BE2C (cell line): ENCODE measurements at regions not wholly inside any gene's neighbourhood (a gene's known extent, or its start where the extent isn't known, plus 50 kb on each side); places are given as distances from the start of the nearest gene placed in this dataset.

Experiments used
- DNase-seq: peaks from one replicate; pipeline ENCODE4 v3.0.0-alpha.2; 2020
- H3K27me3 ChIP-seq: fragments of 250-450 bp; sonication (Bioruptor Pico); 2 replicates; pipeline ENCODE4 v1.5.1; 2020; ENCODE audit warnings: mild to moderate bottlenecking
- H3K36me3 ChIP-seq: fragments of 250-450 bp; sonication (Bioruptor Pico); 2 replicates; pipeline ENCODE4 v1.5.1; 2020; ENCODE audit warnings: mild to moderate bottlenecking
- H3K4me1 ChIP-seq: fragments of 250-450 bp; sonication (Bioruptor Pico); 2 replicates; pipeline ENCODE4 v1.5.1; 2020
- H3K4me3 ChIP-seq: 2 replicates; pipeline ENCODE4 v1.5.1; 2011; ENCODE audit warnings: low read depth, low read length
- H3K9me3 ChIP-seq: fragments of 250-450 bp; sonication (Bioruptor Pico); 2 replicates; pipeline ENCODE4 v1.5.1; 2020
- TF ChIP-seq, protein P1 (sequence below): IDR thresholded peaks from 2 replicates; pipeline ENCODE4 v1.5.1; 2012; ENCODE audit warnings: mild to moderate bottlenecking, low read depth, low read length

DNA sequence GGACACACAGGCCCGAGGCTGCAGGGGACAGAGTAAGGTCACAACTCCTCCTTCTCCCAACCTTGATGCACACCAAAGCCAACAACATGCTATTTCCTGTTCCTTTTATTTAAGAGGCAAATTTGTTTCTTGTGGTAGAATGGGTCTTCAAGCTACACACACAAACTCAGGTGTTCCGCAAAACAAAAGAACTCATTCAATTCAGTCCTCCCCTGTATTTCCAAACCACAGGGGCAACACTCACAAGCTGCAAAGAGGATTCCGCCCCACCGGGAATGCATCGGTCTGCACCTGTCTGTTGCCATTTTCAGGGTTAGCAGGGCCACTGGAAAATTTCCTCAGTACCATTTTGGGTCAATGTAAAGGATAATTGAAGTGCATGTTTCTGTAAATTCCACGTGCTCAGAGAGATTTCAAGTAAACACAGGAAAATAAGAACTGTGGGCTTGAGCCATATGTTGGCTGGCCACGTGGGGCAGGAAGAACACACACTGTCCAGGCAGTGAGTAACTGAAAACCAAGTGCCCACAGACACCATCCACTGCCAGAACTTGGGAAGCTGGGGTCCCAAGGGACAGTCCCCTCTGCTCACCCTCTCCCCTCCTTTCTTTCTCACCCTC, 145.2 kb upstream of the ERG start:
- Histone ChIP-seq H3K9me3 (no peaks in the 10 kb centered on the region), H3K27me3 (peaks cover 23% of the 10 kb centered on the region), H3K4me3 (no peak overlapping the region), H3K36me3 (no peaks in the 10 kb centered on the region), H3K4me1 (no peaks in the 10 kb centered on the region)
- no peak for DNase-seq
- TF ChIP-seq, protein P1, sequence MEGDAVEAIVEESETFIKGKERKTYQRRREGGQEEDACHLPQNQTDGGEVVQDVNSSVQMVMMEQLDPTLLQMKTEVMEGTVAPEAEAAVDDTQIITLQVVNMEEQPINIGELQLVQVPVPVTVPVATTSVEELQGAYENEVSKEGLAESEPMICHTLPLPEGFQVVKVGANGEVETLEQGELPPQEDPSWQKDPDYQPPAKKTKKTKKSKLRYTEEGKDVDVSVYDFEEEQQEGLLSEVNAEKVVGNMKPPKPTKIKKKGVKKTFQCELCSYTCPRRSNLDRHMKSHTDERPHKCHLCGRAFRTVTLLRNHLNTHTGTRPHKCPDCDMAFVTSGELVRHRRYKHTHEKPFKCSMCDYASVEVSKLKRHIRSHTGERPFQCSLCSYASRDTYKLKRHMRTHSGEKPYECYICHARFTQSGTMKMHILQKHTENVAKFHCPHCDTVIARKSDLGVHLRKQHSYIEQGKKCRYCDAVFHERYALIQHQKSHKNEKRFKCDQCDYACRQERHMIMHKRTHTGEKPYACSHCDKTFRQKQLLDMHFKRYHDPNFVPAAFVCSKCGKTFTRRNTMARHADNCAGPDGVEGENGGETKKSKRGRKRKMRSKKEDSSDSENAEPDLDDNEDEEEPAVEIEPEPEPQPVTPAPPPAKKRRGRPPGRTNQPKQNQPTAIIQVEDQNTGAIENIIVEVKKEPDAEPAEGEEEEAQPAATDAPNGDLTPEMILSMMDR, result no peak

DNA sequence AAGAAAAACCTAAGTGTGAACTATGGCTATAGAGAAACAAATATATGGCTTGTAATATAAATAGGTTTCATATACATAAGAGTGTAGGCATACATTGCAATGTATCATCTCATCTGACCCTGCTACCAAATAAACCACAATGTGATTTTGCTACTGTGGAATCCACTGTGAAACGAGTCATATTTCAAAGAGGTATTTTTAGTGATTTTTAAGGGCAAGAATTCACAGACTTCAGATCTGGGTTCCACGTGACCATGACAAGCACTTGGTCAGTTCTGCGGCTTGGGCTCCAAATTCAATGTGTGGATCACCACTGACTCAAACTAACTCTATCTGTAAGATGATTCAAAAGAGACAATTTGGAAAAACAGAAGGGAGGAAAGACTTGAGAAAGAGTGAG, 147.0 kb upstream of the ERG start:
- Histone ChIP-seq H3K27me3 (peaks cover 35% of the 10 kb centered on the region), H3K9me3 (no peaks in the 10 kb centered on the region; the same call in 1 of the 2 replicates), H3K36me3 (no peaks in the 10 kb centered on the region), H3K4me3 (no peak overlapping the region), H3K4me1 (no peaks in the 10 kb centered on the region)
- TF ChIP-seq, protein P1, result no peak
- no peak for DNase-seq

DNA sequence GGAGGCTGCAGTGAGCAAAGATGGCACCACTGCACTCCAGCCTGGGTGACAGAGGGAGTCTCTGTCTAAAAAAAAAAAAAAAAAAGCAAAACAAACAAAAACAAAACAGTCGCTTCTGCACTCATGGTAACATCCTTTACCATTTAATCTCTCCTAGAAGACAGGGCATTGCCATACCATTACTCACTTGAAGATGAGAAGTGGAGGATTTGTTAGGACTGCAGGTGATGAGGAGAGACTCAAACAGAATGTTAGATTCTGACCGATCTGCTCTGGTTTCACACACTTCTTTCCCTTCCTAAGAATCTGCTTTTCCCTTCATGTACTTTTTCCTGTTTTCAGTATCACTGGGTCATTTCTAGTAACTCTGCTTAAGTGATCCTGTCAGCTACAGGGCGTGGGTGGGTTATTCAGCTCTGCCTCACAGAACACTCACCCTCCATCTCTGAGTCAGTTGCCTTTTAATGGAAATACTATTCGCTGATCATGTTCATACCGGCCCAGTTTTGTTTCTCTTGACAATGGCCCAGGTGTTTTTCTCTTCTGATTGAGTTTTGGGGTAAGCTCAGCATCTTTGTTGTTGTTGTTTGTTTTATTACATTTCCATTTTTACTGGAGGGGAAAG, 148.0 kb upstream of the ERG start:
- H3K36me3 ChIP-seq, result no peaks in the 10 kb centered on the region
- peaks cover 44% of the 10 kb centered on the region for H3K27me3 ChIP-seq
- H3K9me3 ChIP-seq, result no peaks in the 10 kb centered on the region; the same call in 1 of the 2 replicates
- H3K4me3 ChIP-seq, result no peak overlapping the region
- TF ChIP-seq, protein P1, result no peak
- DNase-seq, result no peak
- H3K4me1 ChIP-seq, result no peaks in the 10 kb centered on the region

DNA sequence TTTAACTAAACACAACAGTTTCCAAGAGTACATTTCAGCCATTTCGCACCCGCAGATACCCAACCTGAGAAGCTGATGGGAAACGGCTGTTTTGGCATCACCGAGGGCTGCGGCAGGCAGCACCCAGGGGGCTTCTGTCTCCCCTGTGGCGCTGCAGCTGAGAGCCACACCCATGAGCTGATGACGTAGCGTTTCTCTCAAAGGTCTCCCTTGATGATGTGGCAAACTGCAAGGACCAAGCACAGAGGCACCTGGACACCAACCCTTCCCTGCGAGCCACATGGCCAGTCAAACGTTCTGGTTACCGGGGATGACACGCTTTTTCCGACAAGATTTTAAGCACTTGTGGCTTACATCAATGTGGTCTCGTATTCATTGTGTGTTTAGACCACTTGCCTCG, 150.8 kb upstream of the ERG start:
- no peak for DNase-seq
- TF ChIP-seq, protein P1, result no peak
- no peaks in the 10 kb centered on the region; the same call in 1 of the 2 replicates for H3K9me3 ChIP-seq
- no peak overlapping the region for H3K4me3 ChIP-seq
- H3K36me3 ChIP-seq, result no peaks in the 10 kb centered on the region
- H3K4me1 ChIP-seq, result no peaks in the 10 kb centered on the region
- peaks cover 67% of the 10 kb centered on the region for H3K27me3 ChIP-seq

DNA sequence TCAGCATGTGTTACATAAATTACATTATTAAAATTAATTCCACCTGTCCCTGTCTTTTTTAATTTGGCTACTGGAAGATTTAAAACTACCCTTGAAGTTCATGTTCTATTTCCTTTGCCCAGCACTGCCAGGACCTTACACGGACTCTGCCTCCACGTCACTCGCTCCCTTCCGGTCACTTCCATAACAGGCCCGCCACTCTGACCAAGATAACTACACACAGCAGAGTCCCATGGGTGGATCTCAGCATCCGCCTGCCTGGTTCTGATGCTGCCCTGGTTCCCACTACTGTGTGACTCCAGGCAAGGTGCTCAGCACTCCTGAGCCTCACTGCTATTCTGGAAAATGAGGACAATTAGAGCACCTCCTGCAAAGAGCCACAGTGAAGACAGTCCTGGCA, 153.3 kb upstream of the ERG start:
- Histone ChIP-seq H3K4me3 (no peak overlapping the region), H3K4me1 (no peaks in the 10 kb centered on the region), H3K9me3 (no peaks in the 10 kb centered on the region; the same call in 1 of the 2 replicates), H3K27me3 (peaks cover 88% of the 10 kb centered on the region), H3K36me3 (no peaks in the 10 kb centered on the region)
- DNase-seq, result no peak
- TF ChIP-seq, protein P1, result no peak

DNA sequence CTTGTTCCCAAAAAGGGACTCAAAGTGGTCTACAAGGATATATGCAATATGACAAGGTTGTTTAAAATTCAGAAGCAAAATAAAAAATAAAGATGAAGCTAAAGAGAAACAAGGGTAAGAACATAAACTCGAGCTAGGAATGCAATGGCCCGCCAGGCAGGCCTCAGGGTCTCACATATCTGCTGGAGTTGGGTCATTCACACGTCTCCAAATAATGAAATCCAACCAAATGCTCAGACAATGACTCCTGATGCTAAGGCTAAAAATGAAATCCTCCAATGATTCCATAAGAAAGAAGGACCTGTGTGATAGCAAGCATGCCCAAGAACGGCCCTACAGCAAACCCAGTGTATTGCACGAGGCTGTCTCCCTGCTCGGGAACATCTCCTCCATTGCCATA, 153.3 kb upstream of the ETS2 start:
- H3K36me3 ChIP-seq, result no peaks in the 10 kb centered on the region
- DNase-seq, result no peak
- no peaks in the 10 kb centered on the region for H3K4me1 ChIP-seq
- TF ChIP-seq, protein P1, result no peak
- peaks cover 88% of the 10 kb centered on the region for H3K27me3 ChIP-seq
- no peaks in the 10 kb centered on the region; the same call in 1 of the 2 replicates for H3K9me3 ChIP-seq
- H3K4me3 ChIP-seq, result no peak overlapping the region
